DMS53 treated with DMSO at 0.1 percent for 48 hours (cell line): ENCODE measurements at regions not wholly inside any gene's neighbourhood (a gene's known extent, or its start where the extent isn't known, plus 50 kb on each side); places are given as distances from the start of the nearest gene placed in this dataset.

Experiments used
- DNase-seq: peaks from one replicate; lab custom pipeline; 2025; ENCODE audit not compliant: unreplicated experiment; lab: John Stamatoyannopoulos, UW

GRCh38 chr16:8376430-8376829, 213.9 kb downstream of the TMEM114 start:
- no peak for DNase-seq

GRCh38 chr16:8375232-8375587, 215.1 kb downstream of the TMEM114 start:
- DNase-seq: no peak

- DNase-seq: no peak
Observed at GRCh38 chr16:8374586-8375231, 215.6 kb downstream of the TMEM114 start.

GRCh38 chr16:8373676-8374431, 216.5 kb downstream of the TMEM114 start:
- no peak for DNase-seq

- DNase-seq: no peak
Observed at GRCh38 chr16:8372141-8372540, 218.2 kb downstream of the TMEM114 start.

- peak; percentile 46 for DNase-seq
Observed at GRCh38 chr16:8370374-8371270, 219.7 kb downstream of the TMEM114 start.

GRCh38 chr16:8358937-8359336, 231.4 kb downstream of the TMEM114 start:
- DNase-seq: no peak

- no peak for DNase-seq
Observed at GRCh38 chr16:8355675-8356074, 234.6 kb downstream of the TMEM114 start.

GRCh38 chr16:8346294-8346693, 244.0 kb downstream of the TMEM114 start:
- DNase-seq: no peak

- DNase-seq: no peak
Observed at GRCh38 chr16:8342276-8342675, 248.0 kb downstream of the TMEM114 start.

GRCh38 chr16:8330761-8331160, 259.6 kb downstream of the TMEM114 start:
- no peak for DNase-seq

- DNase-seq: no peak
Observed at GRCh38 chr16:8326232-8326631, 264.1 kb downstream of the TMEM114 start.

GRCh38 chr16:8323153-8323552, 267.2 kb downstream of the TMEM114 start:
- no peak for DNase-seq

- no peak for DNase-seq
Observed at GRCh38 chr16:8320131-8320530, 270.2 kb downstream of the TMEM114 start.

GRCh38 chr16:8310816-8311215, 279.5 kb downstream of the TMEM114 start:
- no peak for DNase-seq

GRCh38 chr16:8310323-8310722, 280.0 kb downstream of the TMEM114 start:
- no peak for DNase-seq

GRCh38 chr16:8305201-8305600, 285.1 kb downstream of the TMEM114 start:
- DNase-seq: no peak

GRCh38 chr16:8299635-8300034, 290.7 kb downstream of the TMEM114 start:
- DNase-seq: no peak

- DNase-seq: no peak
Observed at GRCh38 chr16:8295513-8296237, 294.6 kb downstream of the TMEM114 start.

GRCh38 chr16:8293413-8293812, 296.9 kb downstream of the TMEM114 start:
- no peak for DNase-seq

- no peak for DNase-seq
Observed at GRCh38 chr16:8292271-8292670, 298.0 kb downstream of the TMEM114 start.
